ENCODE measurements at regions not wholly inside any gene's neighbourhood (a gene's known extent, or its start where the extent isn't known, plus 50 kb on each side); places are given as distances from the start of the nearest gene placed in this dataset.
"Not testable (repeated sequence)": the region's sequence is repeated elsewhere in the genome, so short reads cannot be mapped to it uniquely, and the experiment has no call there.

GRCh38 chr6:4371207-4371921, 236.0 kb upstream of the ECI2 start:
- no peak for ATAC-seq
- Mint-ChIP-seq H3K36me3 (no peaks in the 10 kb centered on the region), H3K4me1 (peaks cover 6% of the 10 kb centered on the region), H3K4me3 (no peak overlapping the region), H3K9me3 (no peaks in the 10 kb centered on the region), H3K27me3 (peaks cover 43% of the 10 kb centered on the region), H3K27ac (no peak overlapping the region)

GRCh38 chr6:4370066-4370465, 234.7 kb upstream of the ECI2 start:
- Mint-ChIP-seq H3K9me3 (no peaks in the 10 kb centered on the region), H3K27ac (no peak overlapping the region), H3K36me3 (no peaks in the 10 kb centered on the region), H3K4me1 (peaks cover 6% of the 10 kb centered on the region), H3K4me3 (no peak overlapping the region), H3K27me3 (peaks cover 30% of the 10 kb centered on the region)
- no peak for ATAC-seq

- no peak for ATAC-seq
- no peaks in the 10 kb centered on the region for H3K9me3 Mint-ChIP-seq
- no peak overlapping the region for H3K27ac Mint-ChIP-seq
- H3K27me3 Mint-ChIP-seq, result peaks cover 25% of the 10 kb centered on the region
- H3K4me1 Mint-ChIP-seq, result peaks cover 6% of the 10 kb centered on the region
- no peaks in the 10 kb centered on the region for H3K36me3 Mint-ChIP-seq
- H3K4me3 Mint-ChIP-seq, result no peak overlapping the region
Measured at GRCh38 chr6:4369616-4370015, 234.2 kb upstream of the ECI2 start.

- Mint-ChIP-seq H3K4me1 (peaks cover 6% of the 10 kb centered on the region), H3K4me3 (no peak overlapping the region), H3K27ac (no peak overlapping the region), H3K27me3 (peaks cover 20% of the 10 kb centered on the region), H3K36me3 (no peaks in the 10 kb centered on the region), H3K9me3 (no peaks in the 10 kb centered on the region)
- ATAC-seq, result no peak
Measured at GRCh38 chr6:4368649-4369048, 233.3 kb upstream of the ECI2 start.

- Mint-ChIP-seq H3K9me3 (no peaks in the 10 kb centered on the region), H3K4me1 (peaks cover under 1% of the 10 kb centered on the region), H3K27ac (no peak overlapping the region), H3K36me3 (no peaks in the 10 kb centered on the region), H3K4me3 (no peak overlapping the region), H3K27me3 (peaks cover 20% of the 10 kb centered on the region)
- no peak for ATAC-seq
Measured at GRCh38 chr6:4367643-4368042, 232.3 kb upstream of the ECI2 start.

GRCh38 chr6:4366635-4367395, 231.4 kb upstream of the ECI2 start:
- no peaks in the 10 kb centered on the region for H3K4me1 Mint-ChIP-seq
- peaks cover 20% of the 10 kb centered on the region for H3K27me3 Mint-ChIP-seq
- H3K36me3 Mint-ChIP-seq, result no peaks in the 10 kb centered on the region
- no peak overlapping the region for H3K27ac Mint-ChIP-seq
- no peak for ATAC-seq
- H3K4me3 Mint-ChIP-seq, result no peak overlapping the region
- no peaks in the 10 kb centered on the region for H3K9me3 Mint-ChIP-seq

GRCh38 chr6:4365686-4366085, 230.3 kb upstream of the ECI2 start:
- no peak overlapping the region for H3K4me3 Mint-ChIP-seq
- H3K4me1 Mint-ChIP-seq, result peaks cover 9% of the 10 kb centered on the region
- peaks cover 11% of the 10 kb centered on the region for H3K27me3 Mint-ChIP-seq
- no peak overlapping the region for H3K27ac Mint-ChIP-seq
- ATAC-seq, result no peak
- H3K9me3 Mint-ChIP-seq, result no peaks in the 10 kb centered on the region
- no peaks in the 10 kb centered on the region for H3K36me3 Mint-ChIP-seq

GRCh38 chr6:4364711-4365110, 229.3 kb upstream of the ECI2 start:
- no peak for ATAC-seq
- Mint-ChIP-seq H3K27me3 (peaks cover 5% of the 10 kb centered on the region), H3K4me3 (no peak overlapping the region), H3K36me3 (no peaks in the 10 kb centered on the region), H3K9me3 (no peaks in the 10 kb centered on the region), H3K4me1 (peaks cover 17% of the 10 kb centered on the region), H3K27ac (no peak overlapping the region)

- H3K4me3 Mint-ChIP-seq, result no peak overlapping the region
- H3K4me1 Mint-ChIP-seq, result peaks cover 17% of the 10 kb centered on the region
- ATAC-seq, result no peak
- no peaks in the 10 kb centered on the region for H3K9me3 Mint-ChIP-seq
- no peaks in the 10 kb centered on the region for H3K36me3 Mint-ChIP-seq
- no peaks in the 10 kb centered on the region for H3K27me3 Mint-ChIP-seq
- no peak overlapping the region for H3K27ac Mint-ChIP-seq
Measured at GRCh38 chr6:4364172-4364571, 228.8 kb upstream of the ECI2 start.

- H3K4me1 Mint-ChIP-seq, result peaks cover 17% of the 10 kb centered on the region
- H3K4me3 Mint-ChIP-seq, result no peak overlapping the region
- no peaks in the 10 kb centered on the region for H3K36me3 Mint-ChIP-seq
- no peaks in the 10 kb centered on the region for H3K27me3 Mint-ChIP-seq
- ATAC-seq, result no peak
- H3K9me3 Mint-ChIP-seq, result no peaks in the 10 kb centered on the region
- no peak overlapping the region for H3K27ac Mint-ChIP-seq
Measured at GRCh38 chr6:4363656-4364055, 228.3 kb upstream of the ECI2 start.

GRCh38 chr6:4362326-4362725, 227.0 kb upstream of the ECI2 start:
- peaks cover 4% of the 10 kb centered on the region for H3K9me3 Mint-ChIP-seq
- no peak for ATAC-seq
- H3K27me3 Mint-ChIP-seq, result peaks cover 5% of the 10 kb centered on the region
- no peak overlapping the region for H3K4me3 Mint-ChIP-seq
- no peak overlapping the region for H3K27ac Mint-ChIP-seq
- H3K4me1 Mint-ChIP-seq, result peaks cover 17% of the 10 kb centered on the region
- H3K36me3 Mint-ChIP-seq, result peaks cover 3% of the 10 kb centered on the region

GRCh38 chr6:4360920-4361319, 225.5 kb upstream of the ECI2 start:
- Mint-ChIP-seq H3K36me3 (peaks cover 5% of the 10 kb centered on the region), H3K4me1 (peaks cover 17% of the 10 kb centered on the region), H3K9me3 (peaks cover 7% of the 10 kb centered on the region), H3K4me3 (no peak overlapping the region), H3K27ac (no peak overlapping the region), H3K27me3 (peaks cover 11% of the 10 kb centered on the region)
- peak; percentile 20 for ATAC-seq

- H3K4me1 Mint-ChIP-seq, result peaks cover 17% of the 10 kb centered on the region
Measured at GRCh38 chr6:4359108-4359730, 223.8 kb upstream of the ECI2 start.

GRCh38 chr6:4358414-4359107, 223.2 kb upstream of the ECI2 start:
- no peak overlapping the region for H3K27ac Mint-ChIP-seq
- peaks cover 17% of the 10 kb centered on the region for H3K4me1 Mint-ChIP-seq
- H3K36me3 Mint-ChIP-seq, result peaks cover 5% of the 10 kb centered on the region
- no peak overlapping the region for H3K4me3 Mint-ChIP-seq
- ATAC-seq, result no peak
- peaks cover 18% of the 10 kb centered on the region for H3K27me3 Mint-ChIP-seq
- H3K9me3 Mint-ChIP-seq, result peaks cover 7% of the 10 kb centered on the region

More at GRCh38 chr6:4359108-4359730, 223.8 kb upstream of the ECI2 start:
- H3K4me3 Mint-ChIP-seq, result no peak overlapping the region
- H3K27ac Mint-ChIP-seq, result no peak overlapping the region
- peaks cover 5% of the 10 kb centered on the region for H3K36me3 Mint-ChIP-seq
- peaks cover 7% of the 10 kb centered on the region for H3K9me3 Mint-ChIP-seq
- no peak for ATAC-seq
- H3K27me3 Mint-ChIP-seq, result peaks cover 18% of the 10 kb centered on the region

GRCh38 chr6:4357660-4358152, 222.3 kb upstream of the ECI2 start:
- ATAC-seq, H3K36me3 Mint-ChIP-seq, H3K9me3 Mint-ChIP-seq, H3K27ac Mint-ChIP-seq, H3K4me3 Mint-ChIP-seq: not testable (repeated sequence)
- Mint-ChIP-seq H3K4me1 (peaks cover 17% of the 10 kb centered on the region), H3K27me3 (peaks cover 21% of the 10 kb centered on the region)
